GM19238 (cell line): ENCODE measurements at regions not wholly inside any gene's neighbourhood (a gene's known extent, or its start where the extent isn't known, plus 50 kb on each side); places are given as distances from the start of the nearest gene placed in this dataset.
"Not testable (repeated sequence)": the region's sequence is repeated elsewhere in the genome, so short reads cannot be mapped to it uniquely, and the experiment has no call there.

ENCODE experiments used
- DNase-seq: peaks from one replicate; pipeline ENCODE4 v3.0.0; 2011; ENCODE audit warnings: low spot score; ENCODE audit not compliant: insufficient read length

DNA sequence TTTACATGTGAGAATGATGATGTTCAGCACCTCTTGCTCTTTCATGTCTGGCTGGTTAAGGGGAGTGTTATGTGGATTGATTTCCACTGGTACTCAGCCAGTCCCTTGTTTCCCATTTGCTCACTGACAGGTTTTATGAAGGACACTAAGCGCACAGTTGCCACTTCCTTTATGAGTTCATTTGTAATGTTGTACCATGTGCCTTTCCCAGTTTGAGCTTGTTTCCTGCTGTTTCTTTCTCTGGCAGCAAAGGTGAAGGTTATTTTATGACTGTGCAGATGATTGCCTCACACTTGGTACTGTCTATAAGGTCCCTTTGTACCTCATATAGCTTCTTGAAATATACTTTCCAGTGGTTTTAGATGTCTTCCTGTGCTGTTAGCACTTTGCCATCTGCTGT is 1700.5 kb upstream of the TMEFF2 start:
- no peak for DNase-seq

DNA sequence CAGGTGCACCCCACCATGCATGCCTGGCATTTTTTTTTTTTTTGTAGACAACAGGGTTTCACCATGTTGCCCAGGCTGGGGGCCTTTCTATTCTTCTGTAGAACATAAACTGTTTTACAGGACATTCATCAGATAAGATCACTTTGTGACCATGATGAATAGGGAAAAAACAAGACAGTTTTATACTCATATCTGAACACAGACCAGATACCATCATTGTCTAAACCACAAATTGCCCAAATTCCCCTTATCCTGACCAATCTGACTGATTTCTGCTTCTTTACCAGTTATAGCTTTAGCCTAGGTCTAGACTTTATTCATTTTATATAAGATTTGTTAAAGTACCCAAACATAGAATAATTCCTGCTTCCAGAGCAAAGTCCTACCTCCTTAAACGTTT is 1699.3 kb upstream of the TMEFF2 start:
- DNase-seq = no peak

DNA sequence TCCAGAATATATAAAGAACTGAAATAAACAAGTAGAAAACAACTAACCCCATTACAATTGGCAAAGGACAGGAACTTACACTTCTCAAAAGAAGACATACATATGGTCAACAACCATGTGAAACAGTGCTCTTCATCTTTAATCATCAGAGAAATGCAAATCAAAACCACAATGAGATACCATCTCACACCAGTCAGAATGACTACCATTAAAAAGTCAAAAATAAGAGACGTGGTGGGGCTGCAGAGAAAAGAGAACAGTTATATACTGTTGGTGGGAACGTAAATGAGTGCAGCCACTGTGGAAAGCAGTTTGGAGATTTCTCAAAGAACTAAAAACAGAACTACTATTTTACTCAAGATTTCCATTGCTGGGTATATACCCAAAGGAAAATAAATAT is 1696.3 kb upstream of the TMEFF2 start:
- no peak for DNase-seq

- DNase-seq = no peak
These were observed 1690.7 kb upstream of the TMEFF2 start for GRCh38 chr2:193885419-193885818.

DNA sequence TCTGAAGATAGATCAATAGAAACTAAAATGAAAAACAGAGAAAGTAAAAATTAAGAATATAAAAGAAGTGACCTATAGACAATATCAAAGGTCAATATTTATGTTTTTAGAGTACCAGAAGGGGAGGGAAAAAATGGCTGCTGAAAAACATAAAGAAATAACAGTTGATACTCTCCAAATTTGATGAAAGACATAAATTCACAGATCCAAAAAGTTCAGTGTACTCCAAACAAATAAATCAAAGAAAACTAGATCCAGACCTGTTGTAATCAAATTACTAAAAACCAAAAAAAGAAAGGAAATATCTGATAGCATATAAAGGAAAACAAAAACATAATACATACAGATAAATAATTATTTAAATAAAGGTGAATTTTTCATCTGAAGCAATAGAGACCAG is 1689.1 kb upstream of the TMEFF2 start:
- DNase-seq = no peak

- DNase-seq = no peak
These were observed 1682.2 kb upstream of the TMEFF2 start for GRCh38 chr2:193876980-193877379.

- DNase-seq = no peak
These were observed 1674.8 kb upstream of the TMEFF2 start for GRCh38 chr2:193869564-193869963.

DNA sequence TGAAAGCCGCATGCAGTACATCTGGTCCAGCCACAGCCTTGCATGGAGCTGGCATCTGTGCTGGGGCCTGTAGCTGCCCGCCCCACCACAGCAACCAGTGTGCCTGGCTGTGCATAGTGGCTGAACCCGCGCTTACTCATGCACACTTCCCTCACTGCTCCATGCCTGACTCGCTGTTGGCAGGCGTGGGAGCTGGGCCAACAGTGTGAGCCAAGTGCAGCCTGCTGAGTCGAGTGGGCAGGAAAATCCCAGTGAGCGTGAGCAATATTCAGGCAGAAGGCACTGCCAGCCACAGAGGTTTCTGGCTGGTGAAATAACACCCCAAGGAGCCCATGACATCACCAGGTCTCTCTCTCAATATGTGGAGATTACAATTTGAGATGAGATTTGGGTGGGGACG is 1674.1 kb upstream of the TMEFF2 start:
- DNase-seq = no peak

DNA sequence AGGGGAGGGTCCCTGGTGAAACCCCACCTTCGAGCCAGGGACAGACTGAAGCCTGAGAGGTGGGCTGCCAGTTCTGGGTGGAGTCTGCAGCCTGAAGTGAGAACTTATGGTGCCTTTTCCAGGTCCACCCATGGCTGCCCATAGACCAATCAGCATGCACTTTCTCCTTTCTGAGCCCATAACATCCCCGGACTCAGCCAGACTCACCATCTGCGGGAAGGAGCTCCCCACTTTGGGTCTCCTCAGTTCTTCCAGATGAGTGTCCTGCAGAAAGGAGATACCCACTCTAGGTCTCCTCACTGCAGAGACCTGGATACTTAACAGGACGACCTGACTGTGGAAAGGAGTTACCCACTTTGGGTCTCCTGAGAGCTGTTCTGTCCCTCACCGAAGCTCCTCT is 1673.4 kb upstream of the TMEFF2 start:
- no peak for DNase-seq

DNA sequence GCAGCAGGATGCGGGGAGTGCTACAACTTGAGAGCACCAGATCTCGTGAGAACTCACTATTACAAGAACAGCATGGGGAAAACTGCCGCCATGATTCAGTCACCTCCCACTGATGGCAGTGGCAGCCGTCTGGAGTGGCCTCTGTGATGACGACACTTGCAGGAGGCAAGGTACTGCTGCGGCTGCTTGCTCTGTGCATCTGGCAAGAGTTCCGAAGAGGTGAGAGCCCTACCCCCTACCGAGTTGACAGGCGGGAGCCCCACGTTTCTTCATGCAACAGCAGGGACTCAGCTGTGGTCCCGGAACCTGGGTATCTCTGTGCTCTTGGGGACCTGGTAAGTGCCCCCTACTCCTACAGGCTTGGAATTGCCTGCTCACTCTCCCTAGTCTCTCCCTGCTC is 1672.7 kb upstream of the TMEFF2 start:
- no peak for DNase-seq

GRCh38 chr2:193861557-193861956 is 1666.8 kb upstream of the TMEFF2 start:
- no peak for DNase-seq

- DNase-seq = no peak
These were observed 1653.3 kb upstream of the TMEFF2 start for GRCh38 chr2:193847991-193848390.

DNA sequence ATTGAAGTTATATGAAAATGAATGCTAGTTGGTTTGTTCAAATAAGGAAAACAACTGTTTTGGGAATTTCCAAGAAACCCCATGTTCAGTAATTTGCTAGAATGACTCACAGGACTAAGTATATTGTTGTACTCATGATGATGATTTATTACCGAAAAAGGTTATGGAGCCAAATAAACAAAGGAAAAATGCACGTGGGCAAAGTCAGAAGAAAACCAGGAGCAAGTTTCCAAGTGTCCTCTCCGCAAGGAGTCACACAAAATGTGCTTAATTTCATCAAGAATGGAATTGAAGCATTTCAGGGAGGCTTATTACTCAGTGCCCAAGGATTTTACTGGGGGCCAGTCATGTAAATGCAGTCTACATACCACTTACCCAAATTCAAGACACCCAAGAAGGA is 1652.4 kb upstream of the TMEFF2 start:
- no peak for DNase-seq

DNA sequence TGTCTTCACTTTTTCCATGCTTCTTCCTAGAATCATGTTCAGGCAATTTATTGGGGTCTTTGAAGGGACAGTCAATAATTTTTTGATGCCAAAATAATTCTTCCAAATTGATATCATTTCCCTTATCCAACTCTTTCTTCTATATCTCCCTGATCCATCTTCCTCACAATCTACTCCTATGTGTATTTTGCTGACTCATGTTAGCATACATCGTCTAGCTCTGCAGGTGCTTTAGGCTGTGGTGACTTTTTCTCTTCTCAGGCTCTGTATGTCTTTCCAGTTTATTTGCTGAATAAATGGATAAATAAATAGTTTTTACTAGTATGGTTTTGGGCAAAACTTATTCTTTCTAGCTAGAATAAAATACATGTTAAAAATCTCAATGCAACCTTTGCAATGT is 1650.9 kb upstream of the TMEFF2 start:
- no peak for DNase-seq

GRCh38 chr2:193843675-193844074 is 1648.9 kb upstream of the TMEFF2 start:
- no peak for DNase-seq

GRCh38 chr2:193841384-193842150 is 1646.8 kb upstream of the TMEFF2 start:
- DNase-seq = no peak

DNA sequence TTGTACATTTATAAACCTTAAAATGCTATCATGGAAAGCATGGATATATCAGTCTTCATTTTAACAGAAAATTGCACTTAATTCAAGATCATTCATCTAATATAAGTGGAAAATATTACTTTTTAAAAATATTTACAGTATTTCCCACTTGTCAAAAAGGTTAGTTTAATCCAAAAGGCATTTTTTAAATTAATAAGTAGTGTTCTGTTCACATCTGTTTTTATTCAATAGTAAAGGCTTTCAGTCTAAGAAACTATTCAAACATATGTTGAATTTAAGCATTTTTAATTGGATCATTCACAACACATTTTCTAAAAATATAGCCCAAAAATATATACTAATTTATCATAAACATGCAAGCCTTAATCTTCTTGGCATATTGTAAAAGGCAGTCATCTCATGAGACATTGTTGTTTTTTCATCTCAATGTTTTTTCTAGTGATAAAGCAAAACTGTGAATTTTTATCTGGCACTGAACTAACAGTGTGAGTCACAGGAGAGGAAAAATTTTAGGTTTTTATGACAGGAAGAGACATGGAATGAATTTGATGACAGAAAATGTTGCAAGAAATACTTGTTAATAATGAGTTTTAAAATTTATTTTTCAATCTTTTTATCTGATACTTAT is 1642.5 kb upstream of the TMEFF2 start:
- no peak for DNase-seq

DNA sequence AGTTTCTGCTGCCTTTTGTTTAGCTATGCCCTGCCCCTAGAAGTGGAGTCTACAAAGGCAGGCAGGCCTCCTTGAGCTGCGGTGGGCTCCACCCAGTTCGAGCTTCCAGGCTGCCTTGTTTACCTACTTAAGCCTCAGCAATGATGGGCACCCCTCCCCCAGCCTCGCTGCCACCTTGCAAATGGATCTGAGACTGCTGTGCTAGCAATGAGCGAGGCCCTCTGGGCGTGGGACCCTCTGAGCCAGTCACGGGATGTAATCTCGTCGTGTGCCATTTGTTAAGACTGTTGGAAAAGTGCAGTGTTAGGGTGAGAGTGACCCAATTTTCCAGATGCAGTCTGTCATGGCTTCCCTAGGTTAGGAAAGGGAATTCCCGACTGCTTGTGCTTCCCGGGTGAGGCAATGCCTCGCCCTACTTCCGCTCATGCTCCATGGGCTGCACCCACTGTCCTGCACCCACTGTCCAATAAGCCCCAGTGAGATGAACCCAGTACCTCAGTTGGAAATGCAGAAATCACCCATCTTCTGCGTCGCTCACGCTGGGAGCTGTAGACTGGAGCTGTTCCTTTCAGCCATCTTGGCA is 1641.8 kb upstream of the TMEFF2 start:
- DNase-seq = not testable (repeated sequence)

GRCh38 chr2:193833895-193834294 is 1639.2 kb upstream of the TMEFF2 start:
- not testable (repeated sequence) for DNase-seq

DNA sequence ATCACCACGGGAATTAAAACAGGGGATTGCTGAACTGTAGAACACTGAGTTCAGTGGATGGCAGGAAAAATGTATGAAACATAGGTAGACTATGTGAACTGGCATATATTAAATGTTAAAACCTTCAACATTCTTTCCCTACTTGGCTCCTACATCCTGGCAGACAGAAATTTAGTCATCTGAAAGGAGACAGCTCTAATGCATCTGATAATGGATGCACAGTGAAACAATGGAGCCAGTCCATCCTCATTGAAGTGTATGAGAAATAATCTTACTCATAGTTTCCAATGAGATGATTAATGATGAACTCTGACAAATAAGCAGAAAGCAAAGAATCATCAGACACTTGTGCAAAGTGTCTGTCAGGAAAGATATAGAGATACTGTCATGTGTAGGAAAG is 1629.7 kb upstream of the TMEFF2 start:
- DNase-seq = no peak

DNA sequence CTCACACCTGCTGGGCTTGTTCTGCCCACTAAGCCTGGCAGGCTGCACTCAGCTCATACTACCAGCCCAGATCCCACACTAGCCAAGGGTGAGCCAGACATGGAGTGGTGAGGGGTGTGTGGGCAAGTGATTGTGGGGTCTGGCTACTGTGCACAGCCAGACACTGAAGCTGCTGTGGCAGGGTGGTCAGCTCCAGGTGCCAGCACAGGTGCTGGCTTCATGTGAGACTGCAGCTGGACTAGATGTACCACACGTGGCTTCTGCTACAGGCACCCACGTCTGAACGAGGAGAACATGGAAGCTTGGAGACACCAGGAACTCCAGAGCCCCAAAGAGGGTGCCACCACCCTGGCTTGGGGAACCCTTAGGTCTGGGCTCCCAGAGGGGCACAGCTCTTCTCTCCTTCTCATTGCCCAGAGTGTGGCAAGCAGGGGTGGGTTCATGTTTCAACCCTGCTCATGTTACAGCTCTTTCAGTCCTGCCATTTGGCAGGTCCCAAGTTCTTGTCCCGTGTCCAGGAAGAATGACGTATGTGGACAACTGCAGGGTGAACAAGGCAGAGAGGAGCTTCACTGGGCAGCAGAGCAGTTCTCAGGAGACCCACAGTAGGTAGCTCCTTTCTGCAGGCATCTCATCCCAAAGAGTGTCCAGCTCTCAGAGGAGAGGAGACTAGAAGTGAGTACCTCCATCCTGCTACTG is 1624.2 kb upstream of the TMEFF2 start:
- DNase-seq = no peak

DNA sequence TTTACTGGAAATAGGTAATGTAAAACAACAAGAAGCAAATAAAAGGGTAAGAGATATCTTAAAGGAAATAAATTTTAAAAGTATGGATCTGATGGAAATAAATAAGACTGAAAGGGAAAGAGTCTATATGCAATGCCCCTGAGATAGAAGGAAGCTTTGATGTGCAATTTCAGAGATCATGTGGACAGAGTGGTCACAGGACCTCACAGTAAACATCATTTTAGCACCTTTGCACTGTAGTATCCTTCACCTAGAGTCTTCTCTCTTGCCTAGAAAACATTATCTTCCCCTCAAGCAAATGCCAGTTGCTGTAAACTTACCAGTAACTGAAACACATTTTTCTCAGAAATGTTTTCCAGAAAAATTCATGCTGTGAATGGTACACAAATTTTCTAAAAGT is 1621.3 kb upstream of the TMEFF2 start:
- no peak for DNase-seq
